ENCODE measurements at regions not wholly inside any gene's neighbourhood (a gene's known extent, or its start where the extent isn't known, plus 50 kb on each side); places are given as distances from the start of the nearest gene placed in this dataset.

DNA sequence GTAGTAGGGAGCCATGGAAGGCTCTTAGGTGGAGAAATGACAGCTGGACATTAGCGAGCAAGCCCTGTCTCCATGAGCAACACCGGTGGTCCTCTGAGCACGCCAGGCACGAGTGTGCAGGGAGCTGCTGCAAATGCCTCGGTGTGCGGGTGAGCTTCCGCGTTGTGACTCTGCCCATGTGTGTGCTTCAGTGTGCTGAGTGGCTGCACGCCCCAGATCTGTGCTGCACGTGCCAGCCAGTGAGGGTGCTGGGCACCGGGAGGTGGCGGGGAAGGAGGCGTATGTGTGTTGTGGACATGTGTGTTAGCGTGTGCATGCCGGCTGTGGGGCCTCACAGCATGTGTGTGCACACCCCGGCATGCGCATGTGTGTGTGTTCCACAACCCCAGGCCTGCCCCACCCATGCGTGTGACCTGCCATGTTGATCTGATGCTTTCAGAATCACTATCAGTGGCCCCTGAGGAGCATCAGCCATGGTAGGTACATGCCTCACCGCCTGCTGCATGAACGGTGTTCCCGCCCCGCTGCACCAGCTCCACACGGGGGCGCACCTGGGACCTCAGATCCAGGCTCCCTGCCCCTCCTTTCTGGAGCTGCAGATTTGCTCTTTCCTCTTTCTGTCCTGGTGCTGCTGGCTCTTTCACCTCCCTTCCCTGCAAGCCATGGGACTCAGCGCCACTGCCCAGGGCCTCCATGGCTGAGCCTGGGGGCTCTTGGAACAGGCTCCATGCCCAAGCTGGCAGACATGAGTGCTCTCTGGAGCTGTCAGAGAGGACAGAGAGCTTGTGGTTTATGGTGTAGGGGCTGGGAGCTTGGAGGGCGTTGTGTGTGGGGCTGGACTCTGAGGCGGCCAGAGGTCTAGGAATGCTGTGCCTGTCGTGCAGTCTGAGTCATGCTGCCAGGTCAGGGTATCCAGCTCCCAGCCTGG lies 169.4 kb downstream of the TBC1D2B start:
- TF ChIP-seq, protein P1, sequence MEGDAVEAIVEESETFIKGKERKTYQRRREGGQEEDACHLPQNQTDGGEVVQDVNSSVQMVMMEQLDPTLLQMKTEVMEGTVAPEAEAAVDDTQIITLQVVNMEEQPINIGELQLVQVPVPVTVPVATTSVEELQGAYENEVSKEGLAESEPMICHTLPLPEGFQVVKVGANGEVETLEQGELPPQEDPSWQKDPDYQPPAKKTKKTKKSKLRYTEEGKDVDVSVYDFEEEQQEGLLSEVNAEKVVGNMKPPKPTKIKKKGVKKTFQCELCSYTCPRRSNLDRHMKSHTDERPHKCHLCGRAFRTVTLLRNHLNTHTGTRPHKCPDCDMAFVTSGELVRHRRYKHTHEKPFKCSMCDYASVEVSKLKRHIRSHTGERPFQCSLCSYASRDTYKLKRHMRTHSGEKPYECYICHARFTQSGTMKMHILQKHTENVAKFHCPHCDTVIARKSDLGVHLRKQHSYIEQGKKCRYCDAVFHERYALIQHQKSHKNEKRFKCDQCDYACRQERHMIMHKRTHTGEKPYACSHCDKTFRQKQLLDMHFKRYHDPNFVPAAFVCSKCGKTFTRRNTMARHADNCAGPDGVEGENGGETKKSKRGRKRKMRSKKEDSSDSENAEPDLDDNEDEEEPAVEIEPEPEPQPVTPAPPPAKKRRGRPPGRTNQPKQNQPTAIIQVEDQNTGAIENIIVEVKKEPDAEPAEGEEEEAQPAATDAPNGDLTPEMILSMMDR (IDR thresholded peaks at IDR 0.05): peak in 5 of 6 experiments; percentile 35 to 57 (median 44)
- no peak for TF ChIP-seq POLR2A (IDR thresholded peaks at IDR 0.05)

All from esophagus squamous epithelium (tissue), 4 donors.